GM23338 (cell line): ENCODE measurements at regions not wholly inside any gene's neighbourhood (a gene's known extent, or its start where the extent isn't known, plus 50 kb on each side); places are given as distances from the start of the nearest gene placed in this dataset.

Experiments
- ATAC-seq: fragments of 200-7000 bp; cut with Tn5 transposase; 3 replicates; pipeline ENCODE4 v1.9.1; 2020
- DNase-seq: peaks from one replicate; pipeline ENCODE4 v3.0.0-alpha.2; 2015; ENCODE audit warnings: low spot score
- H2AFZ ChIP-seq: fragments of 200-600 bp; sonication (generic); 2 replicates; pipeline ENCODE4 v1.8.0; 2016; ENCODE audit warnings: antibody characterized with exemption, mild to moderate bottlenecking, moderate library complexity
- H3F3A ChIP-seq: fragments of 200-600 bp; sonication (generic); replicated peaks from 2 replicates; pipeline ENCODE4 v1.8.0; 2017; ENCODE audit warnings: antibody characterized with exemption, mixed run types, low read depth
- H3K27ac ChIP-seq: fragments of 200-600 bp; sonication (generic); 2 replicates; pipeline ENCODE4 v1.6.1; 2016; ENCODE audit warnings: low read depth
- H3K27me3 ChIP-seq: fragments of 200-600 bp; sonication (generic); 2 replicates; pipeline ENCODE4 v1.8.0; 2016; ENCODE audit warnings: mild to moderate bottlenecking, mixed run types, moderate library complexity; ENCODE audit not compliant: insufficient read depth
- H3K36me3 ChIP-seq: fragments of 200-600 bp; sonication (generic); 2 replicates; pipeline ENCODE4 v1.8.0; 2016; ENCODE audit warnings: mild to moderate bottlenecking; ENCODE audit not compliant: insufficient read depth
- H3K4me1 ChIP-seq: fragments of 200-600 bp; sonication (generic); 2 replicates; pipeline ENCODE4 v1.8.0; 2016; ENCODE audit warnings: mild to moderate bottlenecking, moderate library complexity; ENCODE audit not compliant: insufficient read depth
- H3K4me2 ChIP-seq: fragments of 200-600 bp; sonication (generic); 2 replicates; pipeline ENCODE4 v1.7.1; 2017; ENCODE audit warnings: mixed run types
- H3K4me3 ChIP-seq: fragments of 200-600 bp; sonication (generic); 2 replicates; pipeline ENCODE4 v1.6.1; 2016; ENCODE audit warnings: mixed run types
- H3K79me2 ChIP-seq: fragments of 200-600 bp; sonication (generic); replicated peaks from 2 replicates; pipeline ENCODE4 v1.8.0; 2017; ENCODE audit warnings: mild to moderate bottlenecking; ENCODE audit not compliant: insufficient read depth
- H3K9me2 ChIP-seq: fragments of 200-600 bp; sonication (generic); 2 replicates; pipeline ENCODE4 v1.8.0; 2017; ENCODE audit not compliant: insufficient read depth
- H4K20me1 ChIP-seq: fragments of 200-600 bp; sonication (generic); replicated peaks from 2 replicates; pipeline ENCODE4 v1.8.0; 2017; ENCODE audit warnings: mild to moderate bottlenecking; ENCODE audit not compliant: insufficient read depth
- H3K27ac Mint-ChIP-seq: 2 replicates; pipeline ENCODE4 v1.8.0; 2020; ENCODE audit warnings: inconsistent platforms, mild to moderate bottlenecking, moderate library complexity, mixed read lengths
- H3K27me3 Mint-ChIP-seq: 3 replicates; pipeline ENCODE4 v1.8.0; 2022; ENCODE audit warnings: low read depth, mild to moderate bottlenecking, moderate library complexity, mixed read lengths, inconsistent platforms; ENCODE audit not compliant: insufficient read depth, poor library complexity
- H3K36me3 Mint-ChIP-seq: 3 replicates; pipeline ENCODE4 v1.8.0; 2021; ENCODE audit warnings: low read depth, mild to moderate bottlenecking, inconsistent platforms, moderate library complexity, mixed read lengths
- H3K4me1 Mint-ChIP-seq: 3 replicates; pipeline ENCODE4 v1.8.0; 2020; ENCODE audit warnings: mild to moderate bottlenecking, inconsistent platforms, mixed read lengths
- H3K4me3 Mint-ChIP-seq: 3 replicates; pipeline ENCODE4 v1.8.0; 2021; ENCODE audit warnings: moderate library complexity, mild to moderate bottlenecking, inconsistent platforms, mixed read lengths
- H3K9me3 Mint-ChIP-seq: 3 replicates; pipeline ENCODE4 v1.8.0; 2020; ENCODE audit warnings: moderate library complexity, mild to moderate bottlenecking, inconsistent platforms, mixed read lengths
- CREB1 ChIP-seq: fragments of 250-450 bp; sonication (Bioruptor Pico); IDR thresholded peaks from 2 replicates; pipeline ENCODE4 v1.5.0; 2020; ENCODE audit warnings: low read depth, mild to moderate bottlenecking, moderate library complexity
- CTCF ChIP-seq, 2 experiments: fragments of 200-600 bp in 1 of 2; sonication (generic) in 1 of 2; conservative IDR thresholded peaks; 2 replicates each; pipeline versions ENCODE4 v1.5.1 to v1.6.1; 2016 to 2017; ENCODE audit warnings: antibody characterized with exemption in 2 of 2, low read depth in 2 of 2, mild to moderate bottlenecking in 2 of 2, moderate library complexity in 1 of 2
- EZH2 ChIP-seq: fragments of 200-600 bp; sonication (generic); IDR thresholded peaks from one replicate; pipeline ENCODE4 v1.8.0; 2017; ENCODE audit warnings: antibody characterized with exemption, mild to moderate bottlenecking, low read depth; ENCODE audit not compliant: unreplicated experiment
- EZH2phosphoT487 ChIP-seq: fragments of 200-600 bp; sonication (generic); IDR thresholded peaks from one replicate; pipeline ENCODE4 v1.8.1; 2018; ENCODE audit warnings: antibody characterized with exemption; ENCODE audit not compliant: unreplicated experiment
- JUNB ChIP-seq: IDR thresholded peaks from one replicate; pipeline ENCODE4 v1.6.1; 2016; ENCODE audit warnings: antibody characterized with exemption; ENCODE audit not compliant: unreplicated experiment
- NANOG ChIP-seq: IDR thresholded peaks from 2 replicates; pipeline ENCODE4 v1.6.1; 2016; ENCODE audit warnings: antibody characterized with exemption, borderline replicate concordance
- POLR2AphosphoS5 ChIP-seq: IDR thresholded peaks from 2 replicates; pipeline ENCODE4 v1.6.1; 2016; ENCODE audit warnings: antibody characterized with exemption, low read depth
- REST ChIP-seq: IDR thresholded peaks from one replicate; pipeline ENCODE4 v1.6.1; 2018; ENCODE audit warnings: antibody characterized with exemption; ENCODE audit not compliant: unreplicated experiment
- STAT1 ChIP-seq: IDR thresholded peaks from one replicate; pipeline ENCODE4 v1.6.1; 2016; ENCODE audit warnings: antibody characterized with exemption; ENCODE audit not compliant: unreplicated experiment
- ZNF114 ChIP-seq: fragments of 250-450 bp; sonication (Bioruptor Pico); IDR thresholded peaks from 2 replicates; pipeline ENCODE4 v1.5.0; 2020; ENCODE audit warnings: mild to moderate bottlenecking, moderate library complexity
- ZNF331 ChIP-seq: fragments of 250-450 bp; sonication (Bioruptor Pico); IDR thresholded peaks from 2 replicates; pipeline ENCODE4 v1.5.0; 2020; ENCODE audit warnings: low read depth, mild to moderate bottlenecking, moderate library complexity
- ZNF462 ChIP-seq: fragments of 250-450 bp; sonication (Bioruptor Pico); IDR thresholded peaks from 2 replicates; pipeline ENCODE4 v1.5.0; 2020; ENCODE audit warnings: mild to moderate bottlenecking, moderate library complexity
- TF ChIP-seq, protein P1 (sequence below): IDR thresholded peaks from 2 replicates; pipeline ENCODE4 v1.6.1; 2016; ENCODE audit warnings: antibody characterized with exemption

DNA sequence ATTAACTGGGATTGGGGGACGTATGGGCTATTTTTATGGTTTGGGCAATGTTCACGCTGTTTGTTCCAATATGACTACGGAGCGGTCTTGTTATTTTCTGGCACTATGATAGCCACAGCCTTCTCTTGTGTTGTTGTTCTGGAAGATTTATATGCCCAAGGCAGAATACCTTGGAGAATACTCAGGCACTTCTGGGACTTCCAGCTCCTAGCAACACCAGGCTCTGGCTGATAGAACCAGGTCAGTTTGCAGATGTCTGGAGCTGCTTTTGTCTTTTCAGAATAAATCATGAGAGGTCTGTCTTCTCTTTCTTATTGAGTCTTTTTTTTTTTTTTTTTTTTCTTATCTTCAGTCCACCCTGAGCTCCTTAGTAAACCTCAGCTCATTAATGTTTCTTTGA, 262.5 kb downstream of the MED10 start:
- no peak for ATAC-seq
- Histone ChIP-seq H3F3A (no peaks in the 10 kb centered on the region), H3K9me2 (peaks cover 9% of the 10 kb centered on the region; the same call in 1 of the 2 replicates), H3K4me3 (no peak overlapping the region), H3K27me3 (no peaks in the 10 kb centered on the region), H3K79me2 (no peaks in the 10 kb centered on the region), H3K4me2 (no peak overlapping the region), H4K20me1 (no peaks in the 10 kb centered on the region), H3K27ac (no peak overlapping the region), H3K4me1 (no peaks in the 10 kb centered on the region), H2AFZ (no peak overlapping the region), H3K36me3 (no peaks in the 10 kb centered on the region)
- no peak overlapping the region for H3K27ac Mint-ChIP-seq
- no peak for DNase-seq
- no peaks in the 10 kb centered on the region; the same call in 2 of the 3 replicates for H3K4me1 Mint-ChIP-seq
- peaks cover 3% of the 10 kb centered on the region for H3K27me3 Mint-ChIP-seq
- TF ChIP-seq REST (no peak), POLR2AphosphoS5 (no peak), JUNB (no peak), ZNF114 (no peak), ZNF331 (CRISPR knock-in tag) (no peak), ZNF462 (CRISPR knock-in tag) (no peak), EZH2 (no peak), CREB1 (CRISPR knock-in tag) (no peak), EZH2phosphoT487 (no peak), STAT1 (no peak), CTCF (conservative IDR thresholded peaks at IDR 0.05; ENCODE audit: low read depth in 2 of 2) (no peak), NANOG (no peak)
- TF ChIP-seq, protein P1, sequence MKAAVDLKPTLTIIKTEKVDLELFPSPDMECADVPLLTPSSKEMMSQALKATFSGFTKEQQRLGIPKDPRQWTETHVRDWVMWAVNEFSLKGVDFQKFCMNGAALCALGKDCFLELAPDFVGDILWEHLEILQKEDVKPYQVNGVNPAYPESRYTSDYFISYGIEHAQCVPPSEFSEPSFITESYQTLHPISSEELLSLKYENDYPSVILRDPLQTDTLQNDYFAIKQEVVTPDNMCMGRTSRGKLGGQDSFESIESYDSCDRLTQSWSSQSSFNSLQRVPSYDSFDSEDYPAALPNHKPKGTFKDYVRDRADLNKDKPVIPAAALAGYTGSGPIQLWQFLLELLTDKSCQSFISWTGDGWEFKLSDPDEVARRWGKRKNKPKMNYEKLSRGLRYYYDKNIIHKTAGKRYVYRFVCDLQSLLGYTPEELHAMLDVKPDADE = no peak
- H3K9me3 Mint-ChIP-seq = no peaks in the 10 kb centered on the region; the same call in 2 of the 3 replicates
- no peaks in the 10 kb centered on the region for H3K36me3 Mint-ChIP-seq
- H3K4me3 Mint-ChIP-seq = no peak overlapping the region
